SK-N-SH (cell line): ENCODE measurements at regions not wholly inside any gene's neighbourhood (a gene's known extent, or its start where the extent isn't known, plus 50 kb on each side); places are given as distances from the start of the nearest gene placed in this dataset.

Experiments used
- CTCF ChIA-PET: fragments of 300-600, 350-600 bp; formaldehyde crosslinking; extraction: SDS; loops from one replicate; lab custom pipeline; 2021; lab: Yijun Ruan, JAX
- POLR2A ChIA-PET: fragments of 350-600 bp; sonication (Branson Sonifier 250); formaldehyde crosslinking; extraction: SDS; loops from one replicate; lab custom pipeline; 2020; ENCODE audit warnings: antibody characterized with exemption, inconsistent platforms; lab: Yijun Ruan, JAX
- DNase-seq: peaks from one replicate; pipeline ENCODE4 v3.0.0; 2012
- H2AFZ ChIP-seq: fragments of 200-600 bp; sonication (generic); 2 replicates; pipeline ENCODE4 v1.8.1; 2016; ENCODE audit warnings: antibody characterized with exemption, mild to moderate bottlenecking, low read depth
- H3F3A ChIP-seq: fragments of 200-600 bp; sonication (generic); replicated peaks from 2 replicates; pipeline ENCODE3; 2016; ENCODE audit warnings: antibody characterized with exemption, mild to moderate bottlenecking; ENCODE audit not compliant: insufficient read depth
- H3K27ac ChIP-seq, 2 experiments: fragments of 200-500 bp in 1 of 2; fragments of 200-600 bp in 1 of 2; sonication (Bioruptor generic) in 1 of 2; sonication (generic), shearing (Covaris generic) in 1 of 2; 2 replicates each; pipeline versions ENCODE4 v1.5.1 to v1.6.1; 2014 to 2016; ENCODE audit warnings: low read depth in 2 of 2, inconsistent platforms in 1 of 2, low read length in 1 of 2, mild to moderate bottlenecking in 1 of 2, mixed read lengths in 1 of 2
- H3K27me3 ChIP-seq: fragments of 200-600 bp; sonication (generic), shearing (Covaris generic); 2 replicates; pipeline ENCODE4 v1.6.1; 2016; ENCODE audit warnings: mixed run types; ENCODE audit not compliant: insufficient read depth
- H3K36me3 ChIP-seq, 2 experiments: fragments of 200-500 bp in 1 of 2; fragments of 200-600 bp in 1 of 2; sonication (Bioruptor generic) in 1 of 2; sonication (generic) in 1 of 2; replicated peaks in 1 of 2; 2 replicates each; pipeline versions ENCODE3 to v1.5.1; 2014 to 2016; ENCODE audit warnings: low read length in 1 of 2, mild to moderate bottlenecking in 1 of 2; ENCODE audit not compliant: insufficient read depth in 2 of 2, control insufficient read depth in 1 of 2
- H3K4me1 ChIP-seq, 2 experiments: fragments of 200-500 bp in 1 of 2; fragments of 200-600 bp in 1 of 2; sonication (Bioruptor generic) in 1 of 2; sonication (generic), shearing (Covaris generic) in 1 of 2; 2 replicates each; pipeline versions ENCODE4 v1.5.1 to v1.6.1; 2014 to 2016; ENCODE audit warnings: low read depth in 1 of 2, low read length in 1 of 2, mixed run types in 1 of 2; ENCODE audit not compliant: insufficient read depth in 2 of 2, control insufficient read depth in 1 of 2
- H3K4me2 ChIP-seq: fragments of 200-600 bp; sonication (generic), shearing (Covaris generic); 2 replicates; pipeline ENCODE4 v1.6.1; 2017; ENCODE audit warnings: mixed run types
- H3K4me3 ChIP-seq, 2 experiments: fragments of 200-500 bp in 1 of 2; fragments of 200-600 bp in 1 of 2; sonication (Bioruptor generic) in 1 of 2; sonication (generic), shearing (Covaris generic) in 1 of 2; 2 replicates each; pipeline versions ENCODE4 v1.5.1 to v1.8.1; 2014 to 2016; ENCODE audit warnings: low read depth in 2 of 2, inconsistent platforms in 1 of 2, low read length in 1 of 2, mild to moderate bottlenecking in 1 of 2, mixed read lengths in 1 of 2, moderate library complexity in 1 of 2
- H3K79me2 ChIP-seq: fragments of 200-600 bp; sonication (generic); 2 replicates; pipeline ENCODE4 v1.8.1; 2017; ENCODE audit warnings: mild to moderate bottlenecking; ENCODE audit not compliant: insufficient read depth
- H3K9ac ChIP-seq: fragments of 200-600 bp; sonication (generic); 2 replicates; pipeline ENCODE4 v1.6.1; 2017; ENCODE audit warnings: mixed run types
- H3K9me2 ChIP-seq: fragments of 200-600 bp; sonication (generic); 2 replicates; pipeline ENCODE4 v1.6.1; 2017; ENCODE audit warnings: mixed run types
- H3K9me3 ChIP-seq: fragments of 200-600 bp; sonication (generic); 2 replicates; pipeline ENCODE4 v1.6.1; 2017; ENCODE audit warnings: mixed run types, mild to moderate bottlenecking, moderate library complexity
- H4K20me1 ChIP-seq: fragments of 200-600 bp; sonication (generic); 2 replicates; pipeline ENCODE4 v1.6.1; 2017; ENCODE audit warnings: mild to moderate bottlenecking, mixed run types; ENCODE audit not compliant: insufficient read depth
- ELF1 ChIP-seq: IDR thresholded peaks from 2 replicates; pipeline ENCODE4 v1.4.0; 2012
- EZH2phosphoT487 ChIP-seq: fragments of 200-600 bp; sonication (generic); IDR thresholded peaks from 2 replicates; pipeline ENCODE4 v1.6.1; 2017; ENCODE audit warnings: low read depth, mixed run types, mild to moderate bottlenecking, antibody characterized with exemption, moderate library complexity, borderline replicate concordance
- FOXJ3 ChIP-seq: sonication (generic); formaldehyde crosslinking; IDR thresholded peaks from 2 replicates; pipeline ENCODE4 v1.5.1; 2020; ENCODE audit warnings: mild to moderate bottlenecking, missing genetic modification reagents
- JUND ChIP-seq: IDR thresholded peaks from 2 replicates; pipeline ENCODE4 v1.4.0; 2012
- MXI1 ChIP-seq: IDR thresholded peaks from 2 replicates; pipeline ENCODE4 v1.6.1; 2012; ENCODE audit warnings: mild to moderate bottlenecking, low read depth, low read length, improper control_type of control experiment
- NRF1 ChIP-seq: IDR thresholded peaks from 2 replicates; pipeline ENCODE4 v1.6.1; 2012; ENCODE audit warnings: low read depth, mild to moderate bottlenecking, low read length
- RCOR1 ChIP-seq: fragments of 150-350 bp; IDR thresholded peaks from 2 replicates; pipeline ENCODE4 v1.6.1; 2017; ENCODE audit warnings: antibody characterized with exemption, low read length
- RFX5 ChIP-seq: IDR thresholded peaks from 2 replicates; pipeline ENCODE4 v1.6.1; 2012; ENCODE audit warnings: mild to moderate bottlenecking, improper control_type of control experiment, low read length
- SIN3A ChIP-seq: IDR thresholded peaks from 2 replicates; pipeline ENCODE4 v1.6.1; 2012; ENCODE audit warnings: low read depth, mild to moderate bottlenecking, low read length, moderate library complexity, borderline replicate concordance
- TEAD4 ChIP-seq: IDR thresholded peaks from 2 replicates; pipeline ENCODE4 v1.4.0; 2012; ENCODE audit warnings: mild to moderate bottlenecking, borderline replicate concordance; ENCODE audit not compliant: insufficient read depth
- WGBS: methylation state at CpG from one replicate; pipeline ENCODE4 v1.1.6; 2017; ENCODE audit warnings: low lambda C conversion rate; 5-methylcytosine and 5-hydroxymethylcytosine counted together
- TF ChIP-seq, protein P1 (sequence below): fragments of 150-350 bp; IDR thresholded peaks from 2 replicates; pipeline ENCODE4 v1.6.1; 2017; ENCODE audit warnings: antibody characterized with exemption, low read length, low read depth, borderline replicate concordance
- TF ChIP-seq, protein P2 (sequence below): IDR thresholded peaks from 2 replicates; pipeline ENCODE4; 2012
- TF ChIP-seq, protein P3 (sequence below): IDR thresholded peaks from 2 replicates; pipeline ENCODE4 v1.6.1; 2012; ENCODE audit warnings: mild to moderate bottlenecking, low read depth, low read length, moderate library complexity
- TF ChIP-seq, protein P4 (sequence below): IDR thresholded peaks from 2 replicates; pipeline ENCODE4 v1.4.0; 2012; ENCODE audit warnings: low read depth
- TF ChIP-seq, protein P5 (sequence below): IDR thresholded peaks from 2 replicates; pipeline ENCODE4 v1.4.0; 2012; ENCODE audit warnings: low read depth, borderline replicate concordance

DNA sequence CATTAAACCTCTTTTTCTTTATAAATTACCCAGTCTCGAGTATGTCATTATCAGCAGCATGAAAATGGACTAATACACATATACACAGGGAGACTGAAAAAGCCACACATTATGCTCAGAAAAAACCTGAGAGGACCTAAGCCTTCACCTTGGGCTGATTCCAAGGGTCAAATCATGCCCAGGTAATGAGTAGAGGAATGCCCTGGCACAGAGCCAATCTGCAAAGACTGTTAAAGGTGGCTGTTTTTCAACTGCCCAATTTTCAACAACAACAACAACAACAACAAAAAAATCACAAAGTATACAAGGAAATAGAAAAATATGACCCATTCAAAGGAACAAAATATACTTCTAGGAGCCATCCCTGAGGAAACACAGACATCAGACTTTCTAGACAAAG, 220.2 kb upstream of the TBX20 start:
- ChIA-PET POLR2A (no interaction called here), CTCF (interaction anchor here (0.6 to 1.2 kb wide), 3 partner anchors 20 to 29 kb away, joined by 3 read pairs; no protein-coding TSS in a partner anchor)
- Histone ChIP-seq H3K9me2 (peaks cover 5% of the 10 kb centered on the region; the same call in 1 of the 2 replicates), H3K4me2 (no peak overlapping the region), H3K36me3 (no peaks in the 10 kb centered on the region), H3K27ac (no peak overlapping the region), H3K27me3 (no peaks in the 10 kb centered on the region), H3K4me1 (no peaks in the 10 kb centered on the region), H3K9ac (no peak overlapping the region), H3K4me3 (no peak overlapping the region), H2AFZ (no peak overlapping the region), H3F3A (no peaks in the 10 kb centered on the region), H3K9me3 (no peaks in the 10 kb centered on the region), H4K20me1 (no peaks in the 10 kb centered on the region), H3K79me2 (no peaks in the 10 kb centered on the region)
- no peak for DNase-seq
- WGBS: 11% methylated on average over 1 of the region's 1 CpG
- TF ChIP-seq JUND (no peak), MXI1 (no peak), TEAD4 (no peak), RCOR1 (no peak)
- TF ChIP-seq, protein P1, sequence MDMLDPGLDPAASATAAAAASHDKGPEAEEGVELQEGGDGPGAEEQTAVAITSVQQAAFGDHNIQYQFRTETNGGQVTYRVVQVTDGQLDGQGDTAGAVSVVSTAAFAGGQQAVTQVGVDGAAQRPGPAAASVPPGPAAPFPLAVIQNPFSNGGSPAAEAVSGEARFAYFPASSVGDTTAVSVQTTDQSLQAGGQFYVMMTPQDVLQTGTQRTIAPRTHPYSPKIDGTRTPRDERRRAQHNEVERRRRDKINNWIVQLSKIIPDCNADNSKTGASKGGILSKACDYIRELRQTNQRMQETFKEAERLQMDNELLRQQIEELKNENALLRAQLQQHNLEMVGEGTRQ: no peak
- TF ChIP-seq, protein P2, sequence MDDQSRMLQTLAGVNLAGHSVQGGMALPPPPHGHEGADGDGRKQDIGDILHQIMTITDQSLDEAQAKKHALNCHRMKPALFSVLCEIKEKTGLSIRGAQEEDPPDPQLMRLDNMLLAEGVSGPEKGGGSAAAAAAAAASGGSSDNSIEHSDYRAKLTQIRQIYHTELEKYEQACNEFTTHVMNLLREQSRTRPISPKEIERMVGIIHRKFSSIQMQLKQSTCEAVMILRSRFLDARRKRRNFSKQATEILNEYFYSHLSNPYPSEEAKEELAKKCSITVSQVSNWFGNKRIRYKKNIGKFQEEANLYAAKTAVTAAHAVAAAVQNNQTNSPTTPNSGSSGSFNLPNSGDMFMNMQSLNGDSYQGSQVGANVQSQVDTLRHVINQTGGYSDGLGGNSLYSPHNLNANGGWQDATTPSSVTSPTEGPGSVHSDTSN: no peak

DNA sequence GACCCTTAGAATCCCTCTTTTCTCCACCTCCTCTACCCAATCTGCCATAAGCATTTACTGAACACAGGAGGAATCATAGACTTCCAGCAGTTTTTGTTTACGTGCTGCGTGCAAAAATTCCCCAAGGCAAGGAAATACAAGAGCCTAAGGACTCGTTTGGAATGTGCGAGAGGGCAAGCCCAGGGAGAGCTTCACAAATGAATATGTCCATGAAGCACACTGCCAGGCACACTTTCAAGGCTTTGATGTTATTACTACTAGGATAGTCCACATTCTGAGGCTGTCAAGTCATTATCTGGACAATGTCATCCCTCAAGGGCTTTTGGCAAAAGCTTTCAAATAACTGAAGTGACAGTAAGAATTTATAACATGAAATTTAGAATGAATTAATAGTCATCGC, 214.7 kb upstream of the TBX20 start:
- 55% methylated on average over 5 of the region's 5 CpGs for WGBS
- TF ChIP-seq, protein P2: no peak
- TF ChIP-seq ELF1 (no peak), MXI1 (no peak), NRF1 (no peak), FOXJ3 (no peak), EZH2phosphoT487 (no peak), RFX5 (no peak), SIN3A (no peak)
- TF ChIP-seq, protein P3, sequence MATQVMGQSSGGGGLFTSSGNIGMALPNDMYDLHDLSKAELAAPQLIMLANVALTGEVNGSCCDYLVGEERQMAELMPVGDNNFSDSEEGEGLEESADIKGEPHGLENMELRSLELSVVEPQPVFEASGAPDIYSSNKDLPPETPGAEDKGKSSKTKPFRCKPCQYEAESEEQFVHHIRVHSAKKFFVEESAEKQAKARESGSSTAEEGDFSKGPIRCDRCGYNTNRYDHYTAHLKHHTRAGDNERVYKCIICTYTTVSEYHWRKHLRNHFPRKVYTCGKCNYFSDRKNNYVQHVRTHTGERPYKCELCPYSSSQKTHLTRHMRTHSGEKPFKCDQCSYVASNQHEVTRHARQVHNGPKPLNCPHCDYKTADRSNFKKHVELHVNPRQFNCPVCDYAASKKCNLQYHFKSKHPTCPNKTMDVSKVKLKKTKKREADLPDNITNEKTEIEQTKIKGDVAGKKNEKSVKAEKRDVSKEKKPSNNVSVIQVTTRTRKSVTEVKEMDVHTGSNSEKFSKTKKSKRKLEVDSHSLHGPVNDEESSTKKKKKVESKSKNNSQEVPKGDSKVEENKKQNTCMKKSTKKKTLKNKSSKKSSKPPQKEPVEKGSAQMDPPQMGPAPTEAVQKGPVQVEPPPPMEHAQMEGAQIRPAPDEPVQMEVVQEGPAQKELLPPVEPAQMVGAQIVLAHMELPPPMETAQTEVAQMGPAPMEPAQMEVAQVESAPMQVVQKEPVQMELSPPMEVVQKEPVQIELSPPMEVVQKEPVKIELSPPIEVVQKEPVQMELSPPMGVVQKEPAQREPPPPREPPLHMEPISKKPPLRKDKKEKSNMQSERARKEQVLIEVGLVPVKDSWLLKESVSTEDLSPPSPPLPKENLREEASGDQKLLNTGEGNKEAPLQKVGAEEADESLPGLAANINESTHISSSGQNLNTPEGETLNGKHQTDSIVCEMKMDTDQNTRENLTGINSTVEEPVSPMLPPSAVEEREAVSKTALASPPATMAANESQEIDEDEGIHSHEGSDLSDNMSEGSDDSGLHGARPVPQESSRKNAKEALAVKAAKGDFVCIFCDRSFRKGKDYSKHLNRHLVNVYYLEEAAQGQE: no peak
- TF ChIP-seq, protein P4, sequence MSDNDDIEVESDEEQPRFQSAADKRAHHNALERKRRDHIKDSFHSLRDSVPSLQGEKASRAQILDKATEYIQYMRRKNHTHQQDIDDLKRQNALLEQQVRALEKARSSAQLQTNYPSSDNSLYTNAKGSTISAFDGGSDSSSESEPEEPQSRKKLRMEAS: no peak
- TF ChIP-seq, protein P5, sequence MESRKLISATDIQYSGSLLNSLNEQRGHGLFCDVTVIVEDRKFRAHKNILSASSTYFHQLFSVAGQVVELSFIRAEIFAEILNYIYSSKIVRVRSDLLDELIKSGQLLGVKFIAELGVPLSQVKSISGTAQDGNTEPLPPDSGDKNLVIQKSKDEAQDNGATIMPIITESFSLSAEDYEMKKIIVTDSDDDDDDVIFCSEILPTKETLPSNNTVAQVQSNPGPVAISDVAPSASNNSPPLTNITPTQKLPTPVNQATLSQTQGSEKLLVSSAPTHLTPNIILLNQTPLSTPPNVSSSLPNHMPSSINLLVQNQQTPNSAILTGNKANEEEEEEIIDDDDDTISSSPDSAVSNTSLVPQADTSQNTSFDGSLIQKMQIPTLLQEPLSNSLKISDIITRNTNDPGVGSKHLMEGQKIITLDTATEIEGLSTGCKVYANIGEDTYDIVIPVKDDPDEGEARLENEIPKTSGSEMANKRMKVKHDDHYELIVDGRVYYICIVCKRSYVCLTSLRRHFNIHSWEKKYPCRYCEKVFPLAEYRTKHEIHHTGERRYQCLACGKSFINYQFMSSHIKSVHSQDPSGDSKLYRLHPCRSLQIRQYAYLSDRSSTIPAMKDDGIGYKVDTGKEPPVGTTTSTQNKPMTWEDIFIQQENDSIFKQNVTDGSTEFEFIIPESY: no peak

More for the DNA sequence above, 214.7 kb upstream of the TBX20 start:
- ChIA-PET CTCF (interaction anchor here (1.2 to 1.5 kb wide), 2 partner anchors 13 to 51 kb away, joined by 4 to 7 read pairs; no protein-coding TSS in a partner anchor), POLR2A (no interaction called here)
- Histone ChIP-seq H3K4me2 (no peak overlapping the region), H3K36me3 (no peaks in the 10 kb centered on the region), H3K27ac (no peak overlapping the region), H3K4me1 (peaks cover 0 to 35% of the 10 kb centered on the region in 2 experiments; a peak in 2 of 4 replicates), H4K20me1 (no peaks in the 10 kb centered on the region), H3F3A (no peaks in the 10 kb centered on the region), H3K9ac (no peak overlapping the region), H3K9me2 (no peaks in the 10 kb centered on the region; the same call in 1 of the 2 replicates), H3K9me3 (no peaks in the 10 kb centered on the region), H3K4me3 (no peak overlapping the region), H3K27me3 (no peaks in the 10 kb centered on the region), H2AFZ (no peak overlapping the region), H3K79me2 (no peaks in the 10 kb centered on the region)
- no peak for DNase-seq
